H9 (cell line): ENCODE measurements at regions not wholly inside any gene's neighbourhood (a gene's known extent, or its start where the extent isn't known, plus 50 kb on each side); places are given as distances from the start of the nearest gene placed in this dataset.

Experiments
- DNase-seq: peaks from one replicate; pipeline ENCODE4 v3.0.0-alpha.2; 2017
- H2AFZ ChIP-seq: one replicate; pipeline ENCODE4 v1.6.1; 2013; ENCODE audit warnings: mild to moderate bottlenecking, low read length, control low read depth, moderate library complexity
- H2AK5ac ChIP-seq: 2 replicates; pipeline ENCODE4 v1.6.1; 2013; ENCODE audit warnings: low read length, control low read depth, mixed read lengths; ENCODE audit not compliant: insufficient read length
- H2BK120ac ChIP-seq: one replicate; pipeline ENCODE4 v1.6.1; 2013; ENCODE audit warnings: low read depth, mild to moderate bottlenecking, low read length, control low read depth, inconsistent platforms; ENCODE audit not compliant: poor library complexity, severe bottlenecking
- H2BK12ac ChIP-seq: 2 replicates; pipeline ENCODE4 v1.6.1; 2013; ENCODE audit warnings: low read length, control low read depth, mixed read lengths, low read depth; ENCODE audit not compliant: insufficient read length
- H2BK15ac ChIP-seq: 2 replicates; pipeline ENCODE4 v1.6.1; 2013; ENCODE audit warnings: low read depth, low read length, control low read depth
- H2BK20ac ChIP-seq: one replicate; pipeline ENCODE4 v1.6.1; 2013; ENCODE audit warnings: low read depth, mild to moderate bottlenecking, low read length, control low read depth, inconsistent platforms; ENCODE audit not compliant: poor library complexity, severe bottlenecking
- H2BK5ac ChIP-seq: 2 replicates; pipeline ENCODE4 v1.6.1; 2013; ENCODE audit warnings: low read length, control low read depth, mixed read lengths; ENCODE audit not compliant: insufficient read length
- H3K14ac ChIP-seq: 2 replicates; pipeline ENCODE4 v1.6.1; 2013; ENCODE audit warnings: low read length, control low read depth; ENCODE audit not compliant: insufficient read depth
- H3K18ac ChIP-seq: 2 replicates; pipeline ENCODE4 v1.6.1; 2013; ENCODE audit warnings: low read depth, mild to moderate bottlenecking, mixed read lengths, low read length, control low read depth; ENCODE audit not compliant: insufficient read length
- H3K23ac ChIP-seq: 2 replicates; pipeline ENCODE4 v1.6.1; 2013; ENCODE audit warnings: low read length, control low read depth, mixed read lengths, low read depth; ENCODE audit not compliant: insufficient read length
- H3K23me2 ChIP-seq: 2 replicates; pipeline ENCODE4 v1.6.1; 2013; ENCODE audit warnings: low read depth, mild to moderate bottlenecking, mixed read lengths, low read length, control low read depth; ENCODE audit not compliant: insufficient read length, poor library complexity, severe bottlenecking
- H3K27ac ChIP-seq: 2 replicates; pipeline ENCODE4 v1.5.1; 2013; ENCODE audit warnings: low read length, control low read depth, mixed read lengths, low read depth; ENCODE audit not compliant: insufficient read length
- H3K27me3 ChIP-seq: 2 replicates; pipeline ENCODE4 v1.6.1; 2013; ENCODE audit warnings: low read length, control low read depth, inconsistent platforms; ENCODE audit not compliant: insufficient read depth
- H3K4ac ChIP-seq: 2 replicates; pipeline ENCODE4 v1.6.1; 2013; ENCODE audit warnings: low read depth, mild to moderate bottlenecking, control low read depth, inconsistent platforms, low read length, moderate library complexity
- H3K4me1 ChIP-seq: 2 replicates; pipeline ENCODE4 v1.6.1; 2013; ENCODE audit warnings: low read length, control low read depth, inconsistent platforms; ENCODE audit not compliant: insufficient read depth
- H3K4me2 ChIP-seq: 2 replicates; pipeline ENCODE4 v1.6.1; 2013; ENCODE audit warnings: low read length, control low read depth, mixed read lengths; ENCODE audit not compliant: insufficient read length, insufficient read depth
- H3K56ac ChIP-seq: 2 replicates; pipeline ENCODE4 v1.6.1; 2013; ENCODE audit warnings: low read depth, mild to moderate bottlenecking, mixed read lengths, low read length, control low read depth; ENCODE audit not compliant: insufficient read length
- H3K79me1 ChIP-seq: 2 replicates; pipeline ENCODE4 v1.6.1; 2013; ENCODE audit warnings: low read depth, mild to moderate bottlenecking, moderate library complexity, low read length, control low read depth, inconsistent platforms; ENCODE audit not compliant: insufficient read depth, poor library complexity, severe bottlenecking
- H3K79me2 ChIP-seq: 2 replicates; pipeline ENCODE4 v1.6.1; 2013; ENCODE audit warnings: low read length, control low read depth, inconsistent platforms; ENCODE audit not compliant: insufficient read depth
- H3K9ac ChIP-seq: 2 replicates; pipeline ENCODE4 v1.6.1; 2013; ENCODE audit warnings: low read length, control low read depth, mixed read lengths; ENCODE audit not compliant: insufficient read length; ENCODE audit errors: extremely low read depth
- H3K9me3 ChIP-seq: one replicate; pipeline ENCODE4 v1.6.1; 2013; ENCODE audit warnings: low read depth, low read length, inconsistent platforms; ENCODE audit not compliant: control insufficient read depth
- H3T11ph ChIP-seq: one replicate; pipeline ENCODE4 v1.6.1; 2013; ENCODE audit warnings: mild to moderate bottlenecking, low read length, control low read depth, inconsistent platforms
- H4K20me1 ChIP-seq: one replicate; pipeline ENCODE4 v1.6.1; 2013; ENCODE audit not compliant: control insufficient read depth, insufficient read length, insufficient read depth
- H4K5ac ChIP-seq: 2 replicates; pipeline ENCODE4 v1.6.1; 2013; ENCODE audit warnings: low read depth, mild to moderate bottlenecking, mixed read lengths, low read length, control low read depth; ENCODE audit not compliant: insufficient read length
- H4K8ac ChIP-seq: replicated peaks from 2 replicates; pipeline ENCODE4 v1.6.1; 2013; ENCODE audit warnings: low read length, control low read depth, mixed read lengths, low read depth; ENCODE audit not compliant: insufficient read length
- H4K91ac ChIP-seq: 2 replicates; pipeline ENCODE4 v1.6.1; 2013; ENCODE audit warnings: low read depth, mild to moderate bottlenecking, moderate library complexity, mixed read lengths, low read length, control low read depth; ENCODE audit not compliant: insufficient read length
- H3K27ac Mint-ChIP-seq, 3 experiments: 2 replicates in 2 of 3; 3 replicates in 1 of 3; pipeline ENCODE4 v1.8.0; 2020 to 2021; ENCODE audit warnings: mixed read lengths in 3 of 3, mild to moderate bottlenecking in 1 of 3, moderate library complexity in 1 of 3
- H3K27me3 Mint-ChIP-seq: 2 replicates; pipeline ENCODE4 v1.8.0; 2021; ENCODE audit warnings: low read depth, mild to moderate bottlenecking, moderate library complexity, mixed read lengths
- H3K36me3 Mint-ChIP-seq, 3 experiments: 2 replicates in 2 of 3; 3 replicates in 1 of 3; pipeline ENCODE4 v1.8.0; 2020 to 2021; ENCODE audit warnings: low read depth in 3 of 3, mixed read lengths in 3 of 3; ENCODE audit not compliant: insufficient read depth in 1 of 3
- H3K4me1 Mint-ChIP-seq, 2 experiments: 2 replicates each; pipeline ENCODE4 v1.8.0; 2020; ENCODE audit warnings: mixed read lengths in 2 of 2
- H3K4me3 Mint-ChIP-seq, 2 experiments: 2 replicates in 1 of 2; 3 replicates in 1 of 2; pipeline ENCODE4 v1.8.0; 2020 to 2021; ENCODE audit warnings: mild to moderate bottlenecking in 2 of 2, mixed read lengths in 2 of 2, moderate library complexity in 1 of 2
- H3K9me3 Mint-ChIP-seq, 2 experiments: 2 replicates in 1 of 2; 3 replicates in 1 of 2; pipeline ENCODE4 v1.8.0; 2020; ENCODE audit warnings: mild to moderate bottlenecking in 2 of 2, mixed read lengths in 2 of 2, moderate library complexity in 1 of 2
- TF ChIP-seq, protein P1 (sequence below): fragments of 200-600 bp; sonication (generic); conservative IDR thresholded peaks from 3 replicates; pipeline ENCODE4 v1.8.0; 2021; ENCODE audit warnings: antibody characterized with exemption, mild to moderate bottlenecking

DNA sequence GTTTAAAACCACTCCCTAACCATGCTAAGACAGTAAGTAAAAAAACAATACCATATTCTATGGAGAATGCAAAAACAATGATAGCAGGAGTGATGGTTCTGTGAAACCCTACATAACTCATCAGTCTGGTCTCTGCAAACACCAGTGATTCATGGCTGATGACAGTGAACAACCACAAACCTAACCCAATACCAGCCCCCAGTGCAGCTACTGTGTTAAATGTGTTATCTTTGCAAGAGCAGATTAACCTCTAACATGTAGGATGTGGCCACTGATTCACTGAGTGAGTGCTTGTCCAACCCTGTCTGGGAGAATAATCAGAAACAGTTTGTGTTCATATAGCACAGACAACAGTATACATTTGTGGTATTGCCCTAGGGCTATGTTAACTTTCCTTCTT lies 100.2 kb upstream of the COG2 start:
- Histone ChIP-seq H3K4me1 (no peaks in the 10 kb centered on the region; the same call in 1 of the 2 replicates), H2AFZ (no peak overlapping the region), H3K79me2 (no peaks in the 10 kb centered on the region), H3K23ac (no peak overlapping the region), H3K56ac (no peak overlapping the region), H2BK15ac (no peak overlapping the region), H4K5ac (no peak overlapping the region), H3K79me1 (no peaks in the 10 kb centered on the region), H3K27ac (no peak overlapping the region), H2BK120ac (no peak overlapping the region), H3K9ac (no peak overlapping the region), H2BK12ac (no peak overlapping the region), H4K8ac (no peak overlapping the region), H3T11ph (no peak overlapping the region), H3K4ac (no peak overlapping the region), H3K14ac (no peak overlapping the region), H3K9me3 (no peaks in the 10 kb centered on the region), H3K23me2 (no peaks in the 10 kb centered on the region), H3K27me3 (no peaks in the 10 kb centered on the region), H2BK20ac (no peak overlapping the region), H2AK5ac (no peak overlapping the region), H4K91ac (no peak overlapping the region), H4K20me1 (no peaks in the 10 kb centered on the region), H3K4me2 (no peak overlapping the region), H2BK5ac (no peak overlapping the region), H3K18ac (no peak overlapping the region)
- peaks cover 0 to 3% of the 10 kb centered on the region in 2 experiments; a peak in 1 of 5 replicates for H3K9me3 Mint-ChIP-seq
- H3K27me3 Mint-ChIP-seq = peaks cover 2% of the 10 kb centered on the region
- H3K36me3 Mint-ChIP-seq = no peaks in the 10 kb centered on the region
- peaks cover 2 to 4% of the 10 kb centered on the region in 2 experiments; a peak in 3 of 4 replicates for H3K4me1 Mint-ChIP-seq
- no peak overlapping the region for H3K27ac Mint-ChIP-seq
- TF ChIP-seq, protein P1, sequence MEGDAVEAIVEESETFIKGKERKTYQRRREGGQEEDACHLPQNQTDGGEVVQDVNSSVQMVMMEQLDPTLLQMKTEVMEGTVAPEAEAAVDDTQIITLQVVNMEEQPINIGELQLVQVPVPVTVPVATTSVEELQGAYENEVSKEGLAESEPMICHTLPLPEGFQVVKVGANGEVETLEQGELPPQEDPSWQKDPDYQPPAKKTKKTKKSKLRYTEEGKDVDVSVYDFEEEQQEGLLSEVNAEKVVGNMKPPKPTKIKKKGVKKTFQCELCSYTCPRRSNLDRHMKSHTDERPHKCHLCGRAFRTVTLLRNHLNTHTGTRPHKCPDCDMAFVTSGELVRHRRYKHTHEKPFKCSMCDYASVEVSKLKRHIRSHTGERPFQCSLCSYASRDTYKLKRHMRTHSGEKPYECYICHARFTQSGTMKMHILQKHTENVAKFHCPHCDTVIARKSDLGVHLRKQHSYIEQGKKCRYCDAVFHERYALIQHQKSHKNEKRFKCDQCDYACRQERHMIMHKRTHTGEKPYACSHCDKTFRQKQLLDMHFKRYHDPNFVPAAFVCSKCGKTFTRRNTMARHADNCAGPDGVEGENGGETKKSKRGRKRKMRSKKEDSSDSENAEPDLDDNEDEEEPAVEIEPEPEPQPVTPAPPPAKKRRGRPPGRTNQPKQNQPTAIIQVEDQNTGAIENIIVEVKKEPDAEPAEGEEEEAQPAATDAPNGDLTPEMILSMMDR = no peak
- DNase-seq = no peak
- H3K4me3 Mint-ChIP-seq = no peak overlapping the region
